Neural cell (in vitro differentiated cells): ENCODE measurements at regions not wholly inside any gene's neighbourhood (a gene's known extent, or its start where the extent isn't known, plus 50 kb on each side); places are given as distances from the start of the nearest gene placed in this dataset.

Experiments
- H2AFZ ChIP-seq: fragments of 200-600, 300-800 bp; sonication (generic), shearing (Covaris generic); 2 replicates; pipeline ENCODE4 v1.6.0; 2014; ENCODE audit warnings: low read depth, mild to moderate bottlenecking, antibody characterized with exemption, low read length, moderate library complexity
- H3F3A ChIP-seq: fragments of 200-600 bp; shearing (Covaris generic); 2 replicates; pipeline ENCODE4 v1.6.1; 2016; ENCODE audit warnings: mild to moderate bottlenecking, moderate library complexity, mixed read lengths, antibody characterized with exemption, low read length; ENCODE audit not compliant: insufficient read depth, poor library complexity, severe bottlenecking
- H3K27ac ChIP-seq: fragments of 200-600, 300-800 bp; sonication (generic), shearing (Covaris generic); 2 replicates; pipeline ENCODE4 v1.5.1; 2014; ENCODE audit warnings: mild to moderate bottlenecking, low read length, moderate library complexity
- H3K27me3 ChIP-seq: fragments of 300-800, 200-600 bp; sonication (generic), shearing (Covaris generic); 2 replicates; pipeline ENCODE4 v1.6.0; 2014; ENCODE audit warnings: mild to moderate bottlenecking, low read depth, low read length, moderate library complexity; ENCODE audit not compliant: insufficient read depth
- H3K36me3 ChIP-seq: fragments of 300-800, 200-600 bp; sonication (generic), shearing (Covaris generic); 2 replicates; pipeline ENCODE4 v1.5.1; 2014; ENCODE audit warnings: mild to moderate bottlenecking, antibody characterized with exemption, low read length, moderate library complexity; ENCODE audit not compliant: insufficient read depth
- H3K4me2 ChIP-seq: fragments of 300-800, 200-600 bp; sonication (generic), shearing (Covaris generic); 2 replicates; pipeline ENCODE4 v1.6.0; 2014; ENCODE audit warnings: mild to moderate bottlenecking, low read length
- H3K4me3 ChIP-seq: fragments of 300-800, 200-600 bp; sonication (generic), shearing (Covaris generic); 2 replicates; pipeline ENCODE4 v1.5.1; 2014; ENCODE audit warnings: mild to moderate bottlenecking, low read length, moderate library complexity
- H3K79me2 ChIP-seq: fragments of 200-600 bp; shearing (Covaris generic); replicated peaks from 2 replicates; pipeline ENCODE4 v1.6.0; 2014; ENCODE audit warnings: mild to moderate bottlenecking, low read length, moderate library complexity; ENCODE audit not compliant: insufficient read depth
- H3K9ac ChIP-seq: fragments of 300-800, 200-600 bp; sonication (generic), shearing (Covaris generic); 2 replicates; pipeline ENCODE4 v1.6.1; 2016; ENCODE audit warnings: mild to moderate bottlenecking, low read length, mixed read lengths
- H3K9me2 ChIP-seq: fragments of 200-600 bp; shearing (Covaris generic); 2 replicates; pipeline ENCODE4 v1.6.1; 2016; ENCODE audit warnings: mild to moderate bottlenecking, low read length, mixed read lengths; ENCODE audit not compliant: insufficient read depth
- H3K9me3 ChIP-seq: fragments of 200-600, 300-800 bp; sonication (generic), shearing (Covaris generic); 2 replicates; pipeline ENCODE4 v1.6.1; 2016; ENCODE audit warnings: mild to moderate bottlenecking, mixed run types, low read length, moderate library complexity, mixed read lengths
- H4K20me1 ChIP-seq: fragments of 200-600 bp; shearing (Covaris generic); 2 replicates; pipeline ENCODE4 v1.6.1; 2016; ENCODE audit warnings: mild to moderate bottlenecking, mixed run types; ENCODE audit not compliant: insufficient read depth
- CTCF ChIP-seq: fragments of 450-650 bp; IDR thresholded peaks from 2 replicates; pipeline ENCODE4 v1.5.1; 2014; ENCODE audit warnings: antibody characterized with exemption, mild to moderate bottlenecking, moderate library complexity; ENCODE audit not compliant: poor library complexity, severe bottlenecking
- EP300 ChIP-seq: fragments of 450-650 bp; conservative IDR thresholded peaks from 2 replicates; pipeline ENCODE4 v1.6.1; 2014; ENCODE audit warnings: antibody characterized with exemption, mild to moderate bottlenecking, moderate library complexity; ENCODE audit not compliant: poor library complexity, severe bottlenecking
- EZH2 ChIP-seq: fragments of 200-600, 300-800 bp; shearing (Covaris generic), sonication (generic); IDR thresholded peaks from 2 replicates; pipeline ENCODE4 v1.6.1; 2014; ENCODE audit warnings: antibody characterized with exemption, low read length, borderline replicate concordance, mild to moderate bottlenecking; ENCODE audit not compliant: insufficient read depth, poor library complexity, severe bottlenecking
- MXI1 ChIP-seq: fragments of 450-650 bp; conservative IDR thresholded peaks from 2 replicates; pipeline ENCODE4 v1.6.1; 2014; ENCODE audit warnings: antibody characterized with exemption, mild to moderate bottlenecking; ENCODE audit not compliant: poor library complexity, severe bottlenecking
- POLR2AphosphoS5 ChIP-seq: IDR thresholded peaks from 2 replicates; pipeline ENCODE4 v1.6.1; 2012
- RAD21 ChIP-seq: fragments of 450-650 bp; conservative IDR thresholded peaks from 2 replicates; pipeline ENCODE4 v1.6.1; 2014; ENCODE audit warnings: antibody characterized with exemption, mild to moderate bottlenecking, moderate library complexity
- REST ChIP-seq: IDR thresholded peaks from 2 replicates; pipeline ENCODE4 v1.6.1; 2012; ENCODE audit warnings: borderline replicate concordance
- SMC3 ChIP-seq: fragments of 450-650 bp; conservative IDR thresholded peaks from 2 replicates; pipeline ENCODE4 v1.6.1; 2014; ENCODE audit warnings: antibody characterized with exemption, mild to moderate bottlenecking, moderate library complexity; ENCODE audit not compliant: poor library complexity
- TAF1 ChIP-seq: IDR thresholded peaks from 2 replicates; pipeline ENCODE4 v1.6.1; 2012; ENCODE audit warnings: low read depth

- H4K20me1 ChIP-seq, result no peaks in the 10 kb centered on the region
- no peaks in the 10 kb centered on the region for H3K27me3 ChIP-seq
- H3K4me2 ChIP-seq, result no peak overlapping the region
- H3K36me3 ChIP-seq, result no peaks in the 10 kb centered on the region
- TF ChIP-seq EZH2, result no peak
- no peaks in the 10 kb centered on the region for H3K9me3 ChIP-seq
- H3F3A ChIP-seq, result no peaks in the 10 kb centered on the region
- H2AFZ ChIP-seq, result no peak overlapping the region
- H3K9ac ChIP-seq, result no peak overlapping the region
- no peaks in the 10 kb centered on the region for H3K9me2 ChIP-seq
- H3K4me3 ChIP-seq, result no peak overlapping the region
- H3K27ac ChIP-seq, result no peak overlapping the region
- no peaks in the 10 kb centered on the region for H3K79me2 ChIP-seq
Measured at GRCh38 chr1:55981010-55981650, 598.2 kb downstream of the PLPP3 start.

GRCh38 chr1:55980582-55980981 is 598.8 kb downstream of the PLPP3 start:
- H3K4me3 ChIP-seq, result no peak overlapping the region
- no peak overlapping the region for H3K27ac ChIP-seq
- no peaks in the 10 kb centered on the region for H3K9me2 ChIP-seq
- H3F3A ChIP-seq, result no peaks in the 10 kb centered on the region
- no peaks in the 10 kb centered on the region for H3K36me3 ChIP-seq
- no peak overlapping the region for H3K4me2 ChIP-seq
- H3K9ac ChIP-seq, result no peak overlapping the region
- H4K20me1 ChIP-seq, result no peaks in the 10 kb centered on the region
- no peaks in the 10 kb centered on the region for H3K79me2 ChIP-seq
- TF ChIP-seq EP300, result no peak
- no peak for TF ChIP-seq SMC3
- no peak for TF ChIP-seq POLR2AphosphoS5
- no peak for TF ChIP-seq RAD21
- TF ChIP-seq TAF1, result no peak
- no peak for TF ChIP-seq REST
- TF ChIP-seq MXI1, result no peak
- TF ChIP-seq CTCF, result no peak
- TF ChIP-seq EZH2, result no peak
- H3K27me3 ChIP-seq, result no peaks in the 10 kb centered on the region
- H2AFZ ChIP-seq, result no peak overlapping the region
- no peaks in the 10 kb centered on the region for H3K9me3 ChIP-seq
